ENCODE measurements at regions not wholly inside any gene's neighbourhood (a gene's known extent, or its start where the extent isn't known, plus 50 kb on each side); places are given as distances from the start of the nearest gene placed in this dataset.

DNA sequence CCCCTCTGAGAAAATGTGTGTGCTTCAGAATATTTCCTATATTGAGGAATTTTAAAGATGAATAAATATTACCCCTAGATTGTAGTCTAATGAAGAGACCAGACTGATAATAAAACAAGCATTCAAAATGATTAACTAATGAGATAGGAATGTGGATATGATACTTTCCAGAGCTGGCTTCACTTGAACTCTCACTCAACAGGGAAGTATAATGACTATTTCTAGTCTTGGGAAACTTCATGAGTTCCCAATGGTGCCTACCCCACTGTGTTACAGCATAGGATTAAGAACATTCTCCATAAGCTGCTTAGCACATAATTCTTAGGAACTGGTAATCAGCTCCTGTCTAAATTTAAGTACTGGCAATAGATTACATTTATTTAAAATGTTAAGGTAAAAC is 261.5 kb upstream of the ZNF385D start:
- TF ChIP-seq TAF1 (IDR thresholded peaks at IDR 0.05; ENCODE audit: low read depth, low read length) (no peak), POLR2AphosphoS5 (IDR thresholded peaks at IDR 0.05; ENCODE audit: low read depth, low read length) (no peak), POLR2A (IDR thresholded peaks at IDR 0.05; ENCODE audit: low read depth, low read length) (no peak), POU2F2 (IDR thresholded peaks at IDR 0.05; ENCODE audit: low read depth, low read length) (no peak)

Measured in GM12891 (cell line).